Coronary artery (tissue), 2 donors: ENCODE measurements at regions not wholly inside any gene's neighbourhood (a gene's known extent, or its start where the extent isn't known, plus 50 kb on each side); places are given as distances from the start of the nearest gene placed in this dataset.

Experiments used
- DNase-seq: peaks from one replicate; pipeline ENCODE4 v3.0.0-alpha.2; 2017; ENCODE audit warnings: low spot score
- H3K27ac ChIP-seq, 2 donors: fragments of 200-600 bp; sonication (generic); one replicate each; pipeline ENCODE4 v1.5.1; 2016 to 2019
- H3K4me3 ChIP-seq: fragments of 200-600 bp; sonication (generic); 2 replicates; pipeline ENCODE4 v1.5.1; 2016; ENCODE audit warnings: mild to moderate bottlenecking, moderate library complexity
- TF ChIP-seq, protein P1 (sequence below): fragments of 200-600 bp; sonication (generic); IDR thresholded peaks from one replicate; pipeline ENCODE4 v1.5.1; 2019; ENCODE audit warnings: antibody characterized with exemption

DNA sequence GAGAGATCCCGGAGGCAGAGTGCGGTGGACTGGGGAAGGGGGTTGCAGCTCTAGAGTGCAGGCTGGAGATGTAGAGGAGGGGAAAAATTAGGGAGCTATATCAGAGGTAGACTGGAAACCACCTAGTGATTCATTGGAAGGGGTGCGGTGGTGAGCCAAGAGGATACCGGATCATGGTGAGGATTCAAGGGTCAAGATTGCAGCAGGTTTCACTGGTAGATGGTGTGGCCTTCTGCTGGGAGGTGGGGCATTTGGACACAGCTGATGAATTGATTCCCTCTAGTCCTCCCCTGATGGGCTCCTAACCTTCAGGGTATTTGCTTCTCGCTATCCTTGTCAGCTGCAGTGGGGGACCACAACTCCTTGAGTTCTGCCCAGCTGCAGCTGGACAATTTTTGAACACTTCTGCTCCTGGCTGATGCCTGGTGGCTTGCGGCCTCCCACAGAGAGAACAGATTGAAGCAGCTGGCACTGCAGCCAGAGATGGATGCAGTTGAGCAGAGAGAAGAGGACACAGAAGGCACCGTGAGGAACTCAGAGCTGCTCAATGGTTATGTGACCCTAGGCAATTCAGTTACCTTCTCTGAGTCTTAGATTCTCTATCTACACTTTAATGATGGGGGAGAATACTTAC lies 134.4 kb upstream of the ABCA1 start:
- DNase-seq, result no peak
- H3K4me3 ChIP-seq, result no peak overlapping the region
- H3K27ac ChIP-seq, result peak overlapping the region in 1 of 2 donors; percentile 97
- TF ChIP-seq, protein P1, sequence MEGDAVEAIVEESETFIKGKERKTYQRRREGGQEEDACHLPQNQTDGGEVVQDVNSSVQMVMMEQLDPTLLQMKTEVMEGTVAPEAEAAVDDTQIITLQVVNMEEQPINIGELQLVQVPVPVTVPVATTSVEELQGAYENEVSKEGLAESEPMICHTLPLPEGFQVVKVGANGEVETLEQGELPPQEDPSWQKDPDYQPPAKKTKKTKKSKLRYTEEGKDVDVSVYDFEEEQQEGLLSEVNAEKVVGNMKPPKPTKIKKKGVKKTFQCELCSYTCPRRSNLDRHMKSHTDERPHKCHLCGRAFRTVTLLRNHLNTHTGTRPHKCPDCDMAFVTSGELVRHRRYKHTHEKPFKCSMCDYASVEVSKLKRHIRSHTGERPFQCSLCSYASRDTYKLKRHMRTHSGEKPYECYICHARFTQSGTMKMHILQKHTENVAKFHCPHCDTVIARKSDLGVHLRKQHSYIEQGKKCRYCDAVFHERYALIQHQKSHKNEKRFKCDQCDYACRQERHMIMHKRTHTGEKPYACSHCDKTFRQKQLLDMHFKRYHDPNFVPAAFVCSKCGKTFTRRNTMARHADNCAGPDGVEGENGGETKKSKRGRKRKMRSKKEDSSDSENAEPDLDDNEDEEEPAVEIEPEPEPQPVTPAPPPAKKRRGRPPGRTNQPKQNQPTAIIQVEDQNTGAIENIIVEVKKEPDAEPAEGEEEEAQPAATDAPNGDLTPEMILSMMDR, result no peak

DNA sequence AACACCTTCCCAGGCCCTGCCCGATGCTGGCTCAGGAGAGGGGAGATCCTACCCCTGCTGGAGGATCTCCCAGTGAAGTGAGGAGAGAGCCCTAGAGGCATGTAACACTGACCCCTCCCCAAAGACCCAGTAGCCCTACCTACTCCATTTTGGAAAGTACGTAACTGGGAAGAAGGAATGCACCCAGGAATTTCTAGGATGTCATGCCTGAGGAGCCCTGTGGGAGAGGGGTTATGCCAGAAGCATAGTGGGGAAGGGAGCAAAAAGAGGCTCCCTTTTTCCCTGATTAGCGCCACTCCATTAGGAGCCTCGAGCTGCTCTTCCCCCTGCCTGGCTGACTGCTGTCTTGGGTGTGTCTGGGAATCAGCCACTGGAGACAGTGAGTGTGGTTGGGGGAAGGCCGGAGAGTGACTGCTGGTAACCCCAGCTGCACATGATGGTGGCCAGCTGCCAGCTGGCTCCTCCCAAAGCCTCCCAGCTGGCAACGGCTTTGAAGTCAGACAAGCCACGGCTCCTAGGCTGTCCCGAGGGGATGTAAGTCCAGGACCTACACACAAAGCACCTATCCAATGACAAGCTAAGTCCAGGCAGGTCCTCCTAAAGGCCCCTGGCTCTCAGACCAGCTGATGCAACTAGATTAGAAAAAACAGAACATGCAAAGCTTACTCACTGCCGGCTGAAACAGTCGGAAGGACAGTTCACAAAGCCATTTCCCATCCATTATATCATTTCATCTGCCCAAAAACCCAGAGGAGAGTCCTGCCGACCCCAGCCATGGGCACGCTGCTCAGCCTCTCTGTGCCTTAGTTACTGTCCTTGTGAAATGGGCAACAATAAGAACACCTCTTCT lies 136.5 kb upstream of the ABCA1 start:
- TF ChIP-seq, protein P1, result no peak
- DNase-seq, result peak; percentile 93
- Histone ChIP-seq H3K27ac (peak overlapping the region; percentile 70 to 97), H3K4me3 (peak overlapping the region; percentile 23)

DNA sequence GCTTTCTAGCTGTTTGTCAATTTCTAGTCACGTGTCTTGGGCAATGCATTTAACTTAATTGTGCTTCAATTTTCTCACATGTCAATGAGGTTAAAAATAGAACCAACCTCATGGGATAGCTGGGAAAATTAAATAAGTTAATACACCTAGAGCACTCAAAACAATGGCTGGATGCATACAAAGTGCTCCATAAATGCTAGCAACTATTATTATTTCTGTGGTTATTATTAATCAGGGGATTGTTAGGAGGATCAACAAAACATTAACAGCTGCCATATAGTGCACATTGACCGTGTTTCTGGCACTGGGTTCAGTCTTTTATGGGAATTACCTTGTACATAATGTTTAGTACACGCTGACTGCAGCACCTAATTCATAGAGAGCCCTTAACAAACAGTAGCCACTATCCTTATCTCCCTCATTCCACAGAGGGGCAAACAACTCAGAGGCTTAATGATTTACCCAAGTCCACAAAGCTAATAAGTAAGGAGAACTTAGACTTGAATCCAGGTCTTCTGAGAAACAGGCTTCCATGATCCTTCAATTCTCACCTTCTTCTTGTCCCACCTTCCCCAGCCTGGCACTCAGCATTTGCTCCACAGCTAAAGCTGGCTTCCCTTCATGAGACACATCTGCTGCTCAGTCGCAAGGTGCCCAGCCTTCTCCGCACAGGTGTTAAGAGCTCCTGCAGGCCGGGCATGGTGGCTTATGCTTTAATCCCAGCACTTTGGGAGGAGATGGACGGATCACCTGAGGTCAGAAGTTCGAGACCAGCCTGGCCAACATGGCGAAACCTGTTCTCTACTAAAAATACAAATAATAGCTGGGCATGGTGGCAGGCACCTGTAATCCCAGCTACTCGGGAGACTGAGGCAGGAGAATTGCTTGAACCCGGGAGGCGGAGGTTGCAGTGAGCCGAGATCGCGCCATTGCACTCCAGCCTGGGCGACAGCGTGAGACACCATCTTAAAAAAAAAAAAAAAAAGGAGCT lies 137.4 kb upstream of the ABCA1 start:
- TF ChIP-seq, protein P1, result no peak
- Histone ChIP-seq H3K4me3 (peak overlapping the region; percentile 23), H3K27ac (peak overlapping the region; percentile 70 to 97)
- no peak for DNase-seq

DNA sequence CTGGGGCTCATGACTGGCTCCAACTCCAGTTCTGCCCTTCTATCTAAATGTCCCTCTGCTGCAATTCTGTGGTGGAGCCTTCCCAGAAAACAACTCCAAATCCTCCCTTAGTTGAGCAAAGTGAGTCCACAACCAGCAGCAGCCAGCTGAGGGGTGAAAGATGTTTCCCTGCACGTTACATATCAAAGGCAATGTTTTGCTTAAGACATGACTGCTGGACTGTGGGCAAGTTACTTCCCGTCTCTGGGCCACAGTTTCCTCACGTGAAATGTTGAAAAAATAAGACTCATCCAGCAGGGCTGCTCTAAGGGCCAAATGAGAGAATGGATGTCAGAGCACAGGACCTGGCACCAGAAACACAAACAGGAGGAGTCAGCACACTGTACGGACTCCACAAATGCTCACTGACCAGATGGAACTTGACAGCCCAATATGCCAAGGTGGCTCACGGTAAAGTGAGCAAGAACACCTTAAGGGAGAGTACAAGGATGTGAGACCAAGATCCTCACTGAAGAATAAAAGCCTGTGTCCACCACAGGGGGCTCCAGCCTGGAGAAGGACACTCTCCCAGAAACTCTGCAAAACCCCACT lies 138.4 kb upstream of the ABCA1 start:
- peak overlapping the region in 1 of 2 donors; percentile 45 for H3K27ac ChIP-seq
- no peak for DNase-seq
- TF ChIP-seq, protein P1, result no peak
- no peak overlapping the region for H3K4me3 ChIP-seq

GRCh38 chr9:105067895-105068580 lies 140.1 kb upstream of the ABCA1 start:
- DNase-seq, result no peak
- TF ChIP-seq, protein P1, result no peak
- Histone ChIP-seq H3K4me3 (no peak overlapping the region), H3K27ac (no peak overlapping the region)

- DNase-seq, result no peak
- TF ChIP-seq, protein P1, result no peak
- H3K27ac ChIP-seq, result no peak overlapping the region
- no peak overlapping the region for H3K4me3 ChIP-seq
Measured at GRCh38 chr9:105069285-105069684, 141.3 kb upstream of the ABCA1 start.
